ENCODE measurements at regions not wholly inside any gene's neighbourhood (a gene's known extent, or its start where the extent isn't known, plus 50 kb on each side); places are given as distances from the start of the nearest gene placed in this dataset.

GRCh38 chr4:28724239-28724638 lies 1863.6 kb downstream of the STIM2 start:
- no peak for TF ChIP-seq CTCF (IDR thresholded peaks at IDR 0.05; ENCODE audit: low read depth, low read length)
- no peak overlapping the region for H3K4me3 ChIP-seq (ENCODE audit: low read depth, low read length)

- no peak overlapping the region for H3K4me3 ChIP-seq (ENCODE audit: low read depth, low read length)
Observed at GRCh38 chr4:28730304-28730703, 1869.7 kb downstream of the STIM2 start.

GRCh38 chr4:28744066-28744465 lies 1883.4 kb downstream of the STIM2 start:
- no peak for TF ChIP-seq CTCF (IDR thresholded peaks at IDR 0.05; ENCODE audit: low read depth, low read length)
- H3K4me3 ChIP-seq (ENCODE audit: low read depth, low read length), result no peak overlapping the region

More at GRCh38 chr4:28730304-28730703, 1869.7 kb downstream of the STIM2 start:
- TF ChIP-seq CTCF (IDR thresholded peaks at IDR 0.05; ENCODE audit: low read depth, low read length), result no peak

- TF ChIP-seq CTCF (IDR thresholded peaks at IDR 0.05; ENCODE audit: low read depth, low read length), result no peak
- no peak overlapping the region for H3K4me3 ChIP-seq (ENCODE audit: low read depth, low read length)
Observed at GRCh38 chr4:28754376-28754775, 1893.7 kb downstream of the STIM2 start.

- H3K4me3 ChIP-seq (ENCODE audit: low read depth, low read length), result no peak overlapping the region
- no peak for TF ChIP-seq CTCF (IDR thresholded peaks at IDR 0.05; ENCODE audit: low read depth, low read length)
Observed at GRCh38 chr4:28755081-28755480, 1894.4 kb downstream of the STIM2 start.

- H3K4me3 ChIP-seq (ENCODE audit: low read depth, low read length), result no peak overlapping the region
- no peak for TF ChIP-seq CTCF (IDR thresholded peaks at IDR 0.05; ENCODE audit: low read depth, low read length)
Observed at GRCh38 chr4:28759064-28759463, 1898.4 kb downstream of the STIM2 start.

- no peak overlapping the region for H3K4me3 ChIP-seq (ENCODE audit: low read depth, low read length)
- TF ChIP-seq CTCF (IDR thresholded peaks at IDR 0.05; ENCODE audit: low read depth, low read length), result no peak
Observed at GRCh38 chr4:28760003-28760402, 1899.4 kb downstream of the STIM2 start.

Data from WI38 (cell line).